H1 (cell line): ENCODE measurements at regions not wholly inside any gene's neighbourhood (a gene's known extent, or its start where the extent isn't known, plus 50 kb on each side); places are given as distances from the start of the nearest gene placed in this dataset.

Source experiments
- HDAC6 ChIP-seq: IDR thresholded peaks from one replicate; pipeline ENCODE4 v1.7.1; 2012; ENCODE audit warnings: low read depth, mild to moderate bottlenecking, inconsistent platforms, low read length, moderate library complexity
- RAD21 ChIP-seq, 2 experiments: IDR thresholded peaks in 1 of 2; conservative IDR thresholded peaks in 1 of 2; 2 replicates each; pipeline ENCODE4 v1.6.1; 2011; ENCODE audit warnings: low read depth in 2 of 2, low read length in 2 of 2, improper control_type of control experiment in 1 of 2, inconsistent platforms in 1 of 2, mild to moderate bottlenecking in 1 of 2, moderate library complexity in 1 of 2

DNA sequence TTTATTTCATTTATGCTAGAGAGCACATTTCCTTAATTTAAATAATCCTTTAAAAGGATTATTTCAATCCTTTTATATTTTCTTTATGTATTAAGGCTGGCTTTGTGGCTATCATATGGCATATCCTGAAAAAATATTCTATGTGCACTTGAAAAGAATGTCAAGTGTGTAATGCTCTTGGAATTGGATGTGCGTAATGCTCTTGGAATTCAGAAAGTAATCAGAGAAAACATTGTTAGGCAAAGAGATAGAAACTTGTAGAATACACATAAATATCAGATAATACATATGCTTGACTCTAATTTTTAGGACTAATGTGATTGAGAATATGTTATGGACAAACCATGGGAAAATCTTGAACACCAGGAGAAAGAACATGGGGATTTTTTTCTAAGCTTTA lies 197.5 kb upstream of the COL3A1 start (continued):
- TF ChIP-seq RAD21 (IDR thresholded peaks at IDR 0.05 in 1 of 2, conservative IDR thresholded peaks at IDR 0.05 in 1 of 2; ENCODE audit: low read depth in 2 of 2, low read length in 2 of 2) (no peak), HDAC6 (no peak)
- TF ChIP-seq, all 59 proteins: peak for 0
